T-helper 2 cell (primary cell): ENCODE measurements at regions not wholly inside any gene's neighbourhood (a gene's known extent, or its start where the extent isn't known, plus 50 kb on each side); places are given as distances from the start of the nearest gene placed in this dataset.

Experiments used
- DNase-seq, 5 experiments: peaks; one replicate each; pipeline versions ENCODE4 v3.0.0 to v3.0.0-alpha.2; 2012 to 2022

DNA sequence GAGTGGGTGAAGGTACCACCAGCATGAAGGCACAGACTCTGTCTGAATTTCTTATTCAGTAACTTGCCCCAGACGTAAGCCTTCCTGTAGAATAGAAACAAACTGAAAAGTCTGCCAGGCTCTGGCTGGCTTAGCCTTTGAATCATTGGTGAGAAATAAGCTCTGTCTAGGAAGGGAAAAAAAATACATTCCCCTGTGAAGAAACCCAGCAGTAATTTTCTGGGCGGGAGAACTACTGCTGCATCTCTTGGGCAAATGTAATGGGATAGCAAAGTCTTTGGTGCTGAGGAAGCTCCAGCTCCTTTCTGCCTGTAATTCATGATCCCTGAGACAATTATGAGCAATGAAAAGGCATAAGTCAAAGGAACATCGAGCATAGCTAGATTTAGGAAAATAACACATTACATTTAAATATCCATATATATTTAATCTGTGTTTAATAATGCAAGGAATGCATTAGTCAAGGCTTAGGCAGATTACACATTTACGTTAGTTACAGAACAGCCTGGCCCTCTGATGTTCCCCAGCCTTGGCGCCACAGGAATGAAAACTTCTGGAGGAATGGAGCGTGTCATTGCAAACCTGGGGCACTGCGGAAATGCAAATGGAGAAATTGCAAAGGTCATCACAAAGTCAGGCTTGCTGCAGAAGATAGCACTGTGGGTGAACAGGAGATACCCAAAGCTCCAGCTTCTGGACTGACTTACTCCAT is 216.3 kb upstream of the CAMK1G start:
- DNase-seq, result no peak

DNA sequence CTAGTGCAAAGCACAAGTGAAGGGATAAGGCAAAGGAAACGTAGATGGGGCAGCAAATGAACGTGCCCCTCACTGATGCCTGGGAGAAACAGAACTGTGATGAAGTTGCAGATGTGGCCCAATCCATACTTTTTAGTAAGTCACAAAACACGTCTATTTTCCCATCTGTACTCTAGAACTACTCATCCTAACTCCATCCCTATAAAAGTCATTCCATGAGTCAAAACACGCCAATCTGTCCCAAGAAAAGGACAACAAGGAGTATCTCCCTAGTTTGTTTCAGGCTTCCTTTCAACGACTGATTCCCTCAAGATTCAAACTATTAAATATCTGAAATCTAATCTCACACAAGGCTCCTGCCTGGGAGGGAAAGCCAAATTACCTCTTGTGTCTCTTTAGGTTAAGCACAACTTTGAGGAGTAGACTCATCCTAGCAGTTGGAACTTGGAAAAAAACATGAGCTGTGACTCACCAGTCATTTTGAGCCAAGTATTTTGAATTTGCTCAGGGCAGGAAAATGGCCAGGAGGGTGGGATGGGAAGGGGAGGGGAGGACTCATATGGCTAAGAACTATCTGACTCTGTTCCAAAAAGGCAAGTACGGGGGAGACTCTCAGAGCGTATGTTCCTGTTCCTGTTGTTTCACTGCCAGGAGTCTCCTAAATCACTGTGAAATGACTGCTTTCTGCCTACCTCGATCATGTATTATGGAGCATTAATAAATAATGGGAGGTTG is 214.5 kb upstream of the CAMK1G start:
- DNase-seq, result no peak

DNA sequence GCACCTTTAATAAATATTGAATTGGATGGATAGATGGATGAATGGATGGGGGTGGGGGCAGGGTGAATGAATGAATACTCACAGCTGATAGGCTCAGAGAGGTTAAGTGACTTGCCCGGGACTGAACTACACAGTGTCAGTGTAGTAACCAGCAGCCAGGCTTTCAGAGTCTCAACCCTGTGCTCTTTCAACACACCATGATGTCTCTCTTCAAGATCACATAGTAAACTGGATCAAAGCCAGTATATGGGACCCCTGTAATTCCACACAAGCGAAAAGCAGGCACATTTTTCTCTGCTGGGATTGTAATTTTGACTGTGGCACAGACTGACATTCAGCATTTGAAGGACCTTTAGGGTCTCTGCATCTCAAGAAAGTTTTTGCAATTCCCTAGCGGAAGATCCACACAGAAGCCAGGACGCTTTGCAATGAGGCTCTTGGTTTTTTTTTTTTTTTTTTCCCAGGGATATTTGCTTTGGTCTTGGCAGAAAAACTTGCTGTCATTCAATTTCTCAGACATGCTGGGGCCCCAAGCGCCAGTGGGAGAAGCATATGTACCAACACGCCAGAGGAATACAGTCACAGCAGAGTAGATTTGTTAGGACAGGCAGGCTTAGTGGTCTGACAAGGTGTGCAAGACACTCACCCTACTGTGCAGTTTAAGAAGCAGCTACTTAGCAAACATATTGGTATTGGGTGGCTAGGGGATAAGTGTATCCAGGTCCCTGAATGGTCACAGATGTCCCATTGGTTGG is 213.1 kb upstream of the CAMK1G start:
- no peak for DNase-seq

- DNase-seq, result no peak
These were observed 208.4 kb upstream of the CAMK1G start for GRCh38 chr1:209375097-209375496.

DNA sequence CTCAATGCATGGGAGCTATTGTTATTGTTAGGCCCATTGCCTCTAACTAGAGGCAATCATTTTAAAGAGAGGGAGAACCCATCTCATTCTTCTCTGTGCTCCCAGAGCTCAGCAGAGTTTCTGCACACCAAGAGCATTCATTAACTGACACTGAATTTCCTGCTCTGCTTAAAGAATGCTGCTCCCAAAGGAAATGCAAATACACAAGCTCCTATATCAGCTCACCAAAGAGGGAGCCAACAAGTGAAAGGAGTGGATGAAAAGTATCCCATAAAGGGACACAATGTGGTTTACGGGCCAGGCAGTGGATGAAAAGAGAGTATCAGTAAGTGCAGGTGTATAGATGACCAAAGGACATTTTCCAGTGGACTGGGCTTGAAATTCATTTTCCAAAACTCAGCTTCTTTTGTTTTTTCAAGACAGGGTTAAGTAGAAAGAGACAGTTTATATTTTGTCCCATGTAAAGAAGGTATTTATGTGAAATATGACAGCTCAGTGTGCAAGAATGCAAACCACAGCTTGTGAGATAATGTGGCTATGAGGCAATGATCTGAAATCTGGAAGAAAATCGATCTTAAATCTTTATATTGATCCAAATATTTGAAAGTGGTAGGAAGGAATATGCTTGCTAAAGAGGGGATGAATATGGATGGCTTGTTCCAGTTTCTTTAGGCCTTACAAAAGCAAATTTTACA is 207.7 kb upstream of the CAMK1G start:
- DNase-seq, result no peak

- no peak for DNase-seq
These were observed 206.7 kb upstream of the CAMK1G start for GRCh38 chr1:209376774-209377173.

GRCh38 chr1:209377995-209378394 is 205.5 kb upstream of the CAMK1G start:
- no peak for DNase-seq

- DNase-seq, result no peak
These were observed 204.2 kb upstream of the CAMK1G start for GRCh38 chr1:209379280-209379679.

- DNase-seq, result no peak
These were observed 203.1 kb upstream of the CAMK1G start for GRCh38 chr1:209380420-209380819.

- no peak for DNase-seq
These were observed 201.0 kb upstream of the CAMK1G start for GRCh38 chr1:209382231-209383100.

GRCh38 chr1:209383422-209383821 is 200.1 kb upstream of the CAMK1G start:
- no peak for DNase-seq

GRCh38 chr1:209383907-209384709 is 199.4 kb upstream of the CAMK1G start:
- no peak for DNase-seq

GRCh38 chr1:209384710-209385550 is 198.6 kb upstream of the CAMK1G start:
- no peak for DNase-seq

GRCh38 chr1:209386156-209386555 is 197.4 kb upstream of the CAMK1G start:
- DNase-seq, result no peak

DNA sequence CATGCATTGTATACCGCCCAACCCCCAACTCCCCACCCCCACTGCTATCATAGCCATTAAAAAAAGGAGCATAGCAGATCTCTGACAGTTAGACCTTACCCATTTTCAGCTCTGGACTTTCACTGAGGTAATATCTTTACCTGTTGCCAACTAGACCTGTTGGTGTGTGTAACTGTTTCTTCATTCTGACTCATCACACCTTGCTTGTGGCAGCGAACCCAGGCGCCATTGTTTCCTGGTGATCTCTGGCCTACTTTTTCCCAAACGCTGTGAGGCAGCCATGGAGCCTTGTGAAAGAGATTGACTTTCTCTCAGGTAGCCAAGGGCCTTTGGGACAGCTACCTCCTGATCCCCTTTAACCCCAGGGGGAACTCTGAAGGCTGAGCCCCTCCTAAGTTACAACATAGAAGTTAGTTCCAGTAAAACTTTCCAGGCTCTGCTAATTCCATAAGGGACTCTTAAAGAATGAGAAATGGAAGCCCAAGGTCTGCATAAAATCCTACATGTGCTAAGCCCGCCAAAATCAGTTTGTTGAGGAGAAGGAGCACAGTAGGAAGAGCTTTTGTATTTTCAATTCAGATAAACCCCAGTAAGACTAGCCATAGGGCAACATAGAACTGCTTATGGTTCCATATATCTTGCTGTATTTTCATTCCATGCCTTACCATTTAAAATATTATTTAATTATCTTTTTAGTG is 196.1 kb upstream of the CAMK1G start:
- no peak for DNase-seq

DNA sequence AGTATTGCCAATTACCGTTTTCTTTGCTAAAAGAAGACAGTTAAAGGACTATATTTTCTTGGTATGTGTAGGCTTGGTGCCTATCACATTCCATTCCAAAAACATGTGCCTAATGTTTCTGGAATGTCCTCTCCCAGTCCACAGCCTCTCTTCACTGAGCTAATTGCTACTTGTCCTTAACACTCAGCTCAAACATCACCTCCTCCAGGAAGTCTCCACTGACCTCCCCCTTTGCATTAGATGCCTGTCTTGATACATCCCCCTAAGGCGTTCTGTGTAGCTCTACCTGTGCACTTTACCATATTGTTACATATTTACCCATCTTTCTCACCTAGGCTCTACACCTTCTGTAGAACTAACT is 195.6 kb upstream of the CAMK1G start:
- no peak for DNase-seq

- no peak for DNase-seq
These were observed 195.2 kb upstream of the CAMK1G start for GRCh38 chr1:209388358-209388757.

DNA sequence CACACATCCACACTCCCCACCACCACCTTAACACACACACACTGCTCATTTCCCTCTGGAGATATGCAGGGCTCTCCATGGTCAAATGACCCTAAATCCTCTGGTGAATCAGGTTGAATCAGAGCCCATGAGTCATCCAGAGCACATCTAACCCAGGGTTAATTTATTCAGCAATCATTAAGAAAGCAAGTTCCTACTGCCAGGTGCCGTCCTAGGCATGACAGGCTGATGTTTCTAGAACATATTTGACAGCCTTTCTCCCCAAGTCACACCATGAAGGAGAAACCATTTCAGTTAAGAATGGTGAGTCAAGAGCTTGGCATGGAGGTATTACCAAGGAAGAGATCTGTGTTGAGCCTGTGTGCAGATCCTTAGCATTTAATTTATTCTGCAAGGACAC is 194.3 kb upstream of the CAMK1G start:
- DNase-seq, result no peak

DNA sequence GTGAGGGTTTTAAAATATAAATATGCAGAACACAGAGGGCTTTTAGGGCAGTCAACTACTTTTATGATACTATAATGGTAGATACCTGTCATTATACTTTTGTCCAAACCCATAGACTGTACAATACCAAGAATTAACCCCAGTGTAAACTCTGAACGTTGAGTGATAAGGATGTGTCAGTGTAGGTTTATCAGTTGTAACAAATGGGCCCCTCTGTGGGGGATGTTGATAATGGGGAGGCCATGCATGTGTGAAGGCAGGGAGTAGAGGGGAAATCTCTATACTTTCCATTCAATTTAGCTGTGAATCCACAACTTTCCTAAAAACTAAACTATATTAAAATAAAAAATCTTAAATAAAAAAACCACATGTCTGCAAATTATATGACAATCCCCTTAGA is 193.5 kb upstream of the CAMK1G start:
- DNase-seq, result no peak

DNA sequence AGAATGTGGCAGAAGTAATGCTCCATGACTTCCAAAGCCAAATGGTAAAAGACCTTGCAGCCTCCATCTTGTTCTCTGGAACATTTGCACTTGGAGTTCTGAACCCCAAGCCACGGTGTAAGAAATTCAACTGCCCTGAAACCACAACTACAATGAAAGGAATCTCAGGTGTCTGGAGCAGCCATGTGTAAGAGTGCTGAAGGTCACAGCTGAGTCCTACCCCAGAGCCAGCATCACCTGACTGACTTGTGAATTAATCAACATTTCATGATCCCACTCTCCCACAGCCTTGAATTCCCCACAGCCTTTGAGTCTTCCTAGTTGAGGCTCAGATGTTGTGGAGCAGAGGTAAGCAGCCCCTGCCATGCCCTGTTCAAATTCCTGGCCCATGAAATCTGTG is 192.8 kb upstream of the CAMK1G start:
- DNase-seq, result no peak
